PFSK-1 (cell line): ENCODE measurements at regions not wholly inside any gene's neighbourhood (a gene's known extent, or its start where the extent isn't known, plus 50 kb on each side); places are given as distances from the start of the nearest gene placed in this dataset.

Experiments used
- POLR2AphosphoS5 ChIP-seq: IDR thresholded peaks from 2 replicates; pipeline ENCODE4 v1.6.1; 2012; ENCODE audit warnings: low read depth, mild to moderate bottlenecking, control low read depth, low read length, moderate library complexity
- REST ChIP-seq, 2 experiments: IDR thresholded peaks; 2 replicates each; pipeline versions ENCODE4 v1.6.1 to v1.8.0; 2011 to 2012; ENCODE audit warnings: low read depth in 2 of 2, low read length in 2 of 2, control low read depth in 1 of 2, inconsistent platforms in 1 of 2, mild to moderate bottlenecking in 1 of 2, moderate library complexity in 1 of 2; ENCODE audit not compliant: insufficient read depth in 1 of 2

GRCh38 chr3:111314898-111315297 is 227.1 kb upstream of the CD96 start:
- TF ChIP-seq POLR2AphosphoS5 (no peak), REST (IDR thresholded peaks at IDR 0.05; ENCODE audit: insufficient read depth in 1 of 2, low read depth in 2 of 2, low read length in 2 of 2) (no peak)
